HFF-Myc (cell line): ENCODE measurements at regions not wholly inside any gene's neighbourhood (a gene's known extent, or its start where the extent isn't known, plus 50 kb on each side); places are given as distances from the start of the nearest gene placed in this dataset.

Experiments used
- DNase-seq: peaks from one replicate; pipeline ENCODE4 v3.0.0-alpha.2; 2011; ENCODE audit warnings: low read depth; ENCODE audit errors: extremely low read depth
- H3K4me3 ChIP-seq: replicated peaks from 2 replicates; pipeline ENCODE4 v1.5.1; 2011; ENCODE audit warnings: low read depth, mild to moderate bottlenecking, control low read depth, low read length
- TF ChIP-seq, protein P1 (sequence below): IDR thresholded peaks from 2 replicates; pipeline ENCODE4 v1.5.1; 2012; ENCODE audit warnings: mild to moderate bottlenecking, low read depth, low read length, control low read depth; ENCODE audit errors: missing control alignments

GRCh38 chr14:56899829-56900228 lies 89.5 kb upstream of the OTX2 start:
- no peak overlapping the region for H3K4me3 ChIP-seq
- no peak for DNase-seq
- TF ChIP-seq, protein P1, sequence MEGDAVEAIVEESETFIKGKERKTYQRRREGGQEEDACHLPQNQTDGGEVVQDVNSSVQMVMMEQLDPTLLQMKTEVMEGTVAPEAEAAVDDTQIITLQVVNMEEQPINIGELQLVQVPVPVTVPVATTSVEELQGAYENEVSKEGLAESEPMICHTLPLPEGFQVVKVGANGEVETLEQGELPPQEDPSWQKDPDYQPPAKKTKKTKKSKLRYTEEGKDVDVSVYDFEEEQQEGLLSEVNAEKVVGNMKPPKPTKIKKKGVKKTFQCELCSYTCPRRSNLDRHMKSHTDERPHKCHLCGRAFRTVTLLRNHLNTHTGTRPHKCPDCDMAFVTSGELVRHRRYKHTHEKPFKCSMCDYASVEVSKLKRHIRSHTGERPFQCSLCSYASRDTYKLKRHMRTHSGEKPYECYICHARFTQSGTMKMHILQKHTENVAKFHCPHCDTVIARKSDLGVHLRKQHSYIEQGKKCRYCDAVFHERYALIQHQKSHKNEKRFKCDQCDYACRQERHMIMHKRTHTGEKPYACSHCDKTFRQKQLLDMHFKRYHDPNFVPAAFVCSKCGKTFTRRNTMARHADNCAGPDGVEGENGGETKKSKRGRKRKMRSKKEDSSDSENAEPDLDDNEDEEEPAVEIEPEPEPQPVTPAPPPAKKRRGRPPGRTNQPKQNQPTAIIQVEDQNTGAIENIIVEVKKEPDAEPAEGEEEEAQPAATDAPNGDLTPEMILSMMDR, result no peak

GRCh38 chr14:56896922-56897321 lies 86.6 kb upstream of the OTX2 start:
- TF ChIP-seq, protein P1, result no peak
- DNase-seq, result no peak
- no peak overlapping the region for H3K4me3 ChIP-seq

DNA sequence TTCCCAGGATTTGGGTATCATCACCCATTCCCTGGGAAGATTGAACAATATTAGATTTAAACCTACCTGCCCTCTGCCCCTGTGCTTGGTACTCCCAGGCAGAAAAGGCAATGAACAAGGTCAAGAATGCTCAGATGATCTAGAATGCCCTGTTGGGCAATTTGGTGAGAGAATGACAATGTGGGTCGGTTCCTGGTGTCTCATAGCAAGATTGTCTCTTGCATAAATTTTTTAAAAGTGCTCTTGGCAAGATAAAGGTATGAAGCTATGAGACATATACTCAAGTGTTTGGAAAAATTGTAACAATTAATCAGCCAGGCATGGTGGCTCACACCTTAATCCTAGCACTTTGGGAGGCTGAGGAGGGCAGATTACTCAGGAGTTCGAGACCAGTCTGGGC lies 86.0 kb upstream of the OTX2 start:
- TF ChIP-seq, protein P1, result no peak
- no peak overlapping the region for H3K4me3 ChIP-seq
- DNase-seq, result no peak

DNA sequence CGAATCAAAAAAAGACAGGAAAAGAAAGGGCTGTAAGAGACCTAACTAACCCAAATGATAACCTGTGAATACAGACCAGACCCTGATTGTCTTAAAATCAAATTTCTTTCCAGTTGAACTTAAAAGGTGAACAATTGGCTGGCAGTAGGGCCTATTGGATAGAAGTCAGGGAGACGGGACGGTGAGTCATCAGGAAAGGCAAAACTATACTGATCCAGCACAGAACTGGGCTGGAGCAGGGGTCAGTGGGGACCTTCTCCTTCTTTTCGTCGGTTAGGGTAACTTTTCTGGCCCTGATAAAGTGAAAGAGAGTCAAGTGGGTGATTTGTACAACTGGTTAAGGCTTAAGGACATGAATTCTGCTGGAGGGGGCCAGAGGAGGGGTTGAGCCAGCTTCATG lies 84.9 kb upstream of the OTX2 start:
- no peak for DNase-seq
- TF ChIP-seq, protein P1, result no peak
- H3K4me3 ChIP-seq, result no peak overlapping the region

- TF ChIP-seq, protein P1, result no peak
- no peak overlapping the region for H3K4me3 ChIP-seq
- no peak for DNase-seq
Measured at GRCh38 chr14:56894591-56894991, 84.3 kb upstream of the OTX2 start.

DNA sequence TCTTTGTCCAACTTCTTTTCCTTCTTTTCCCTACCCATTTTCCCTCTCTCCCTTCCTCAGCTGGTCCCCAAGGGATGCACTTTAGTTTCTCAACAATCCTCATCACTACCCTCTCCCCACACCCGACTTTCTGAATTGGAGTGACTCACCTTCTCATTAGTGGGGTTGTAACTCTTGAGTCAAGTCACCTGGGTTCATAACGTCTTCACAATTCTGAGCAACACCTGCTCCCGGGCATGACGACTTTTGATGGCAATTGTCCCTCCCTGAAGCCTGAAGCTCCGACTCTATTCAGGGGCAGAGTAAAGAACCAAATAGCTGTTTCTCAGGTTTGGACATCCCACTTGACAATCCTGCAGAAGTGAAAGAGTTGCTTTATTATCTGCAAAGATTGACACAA lies 82.7 kb upstream of the OTX2 start:
- DNase-seq, result no peak
- TF ChIP-seq, protein P1, result no peak

DNA sequence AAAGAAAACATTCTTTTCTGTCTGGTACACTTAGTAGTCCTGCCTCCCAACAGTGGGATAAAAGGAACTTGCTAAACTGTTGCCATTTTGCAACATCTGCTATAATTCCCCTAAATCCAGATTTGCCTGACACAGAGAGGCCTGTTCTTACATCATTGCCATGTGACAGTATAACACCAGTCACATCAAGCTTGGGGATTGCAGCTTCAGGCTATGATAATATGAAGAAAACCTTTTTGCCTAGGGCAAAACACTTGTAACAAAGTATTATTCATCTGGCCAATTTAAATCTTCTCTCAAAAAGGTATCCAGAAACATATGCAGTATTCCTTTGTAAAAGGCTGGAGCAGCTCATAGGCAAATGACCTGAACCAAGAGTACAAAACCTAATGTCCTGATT lies 80.9 kb upstream of the OTX2 start:
- no peak for DNase-seq
- TF ChIP-seq, protein P1, result no peak

More for the DNA sequence above, 82.7 kb upstream of the OTX2 start:
- H3K4me3 ChIP-seq, result no peak overlapping the region

More for the DNA sequence above, 80.9 kb upstream of the OTX2 start:
- H3K4me3 ChIP-seq, result no peak overlapping the region
